GM23248 (cell line): ENCODE measurements at regions not wholly inside any gene's neighbourhood (a gene's known extent, or its start where the extent isn't known, plus 50 kb on each side); places are given as distances from the start of the nearest gene placed in this dataset.

Source experiments
- EZH2 ChIP-seq: fragments of 200-600 bp; sonication (generic); IDR thresholded peaks from 2 replicates; pipeline ENCODE4 v1.6.1; 2018; ENCODE audit warnings: antibody characterized with exemption, mild to moderate bottlenecking; ENCODE audit not compliant: insufficient read depth, poor library complexity, severe bottlenecking
- EZH2phosphoT487 ChIP-seq: fragments of 200-600 bp; sonication (generic); IDR thresholded peaks from 2 replicates; pipeline ENCODE4 v1.6.1; 2018; ENCODE audit warnings: antibody characterized with exemption, moderate library complexity, mild to moderate bottlenecking, low read depth; ENCODE audit not compliant: insufficient read depth

GRCh38 chr1:229047840-229048620 lies 222.9 kb upstream of the RAB4A start:
- TF ChIP-seq EZH2phosphoT487, result no peak
- TF ChIP-seq EZH2, result no peak
